Effector CD8-positive, alpha-beta T cell (primary cell): ENCODE measurements at regions not wholly inside any gene's neighbourhood (a gene's known extent, or its start where the extent isn't known, plus 50 kb on each side); places are given as distances from the start of the nearest gene placed in this dataset.

Experiments used
- DNase-seq: peaks from one replicate; lab custom pipeline; 2025; lab: John Stamatoyannopoulos, UW

DNA sequence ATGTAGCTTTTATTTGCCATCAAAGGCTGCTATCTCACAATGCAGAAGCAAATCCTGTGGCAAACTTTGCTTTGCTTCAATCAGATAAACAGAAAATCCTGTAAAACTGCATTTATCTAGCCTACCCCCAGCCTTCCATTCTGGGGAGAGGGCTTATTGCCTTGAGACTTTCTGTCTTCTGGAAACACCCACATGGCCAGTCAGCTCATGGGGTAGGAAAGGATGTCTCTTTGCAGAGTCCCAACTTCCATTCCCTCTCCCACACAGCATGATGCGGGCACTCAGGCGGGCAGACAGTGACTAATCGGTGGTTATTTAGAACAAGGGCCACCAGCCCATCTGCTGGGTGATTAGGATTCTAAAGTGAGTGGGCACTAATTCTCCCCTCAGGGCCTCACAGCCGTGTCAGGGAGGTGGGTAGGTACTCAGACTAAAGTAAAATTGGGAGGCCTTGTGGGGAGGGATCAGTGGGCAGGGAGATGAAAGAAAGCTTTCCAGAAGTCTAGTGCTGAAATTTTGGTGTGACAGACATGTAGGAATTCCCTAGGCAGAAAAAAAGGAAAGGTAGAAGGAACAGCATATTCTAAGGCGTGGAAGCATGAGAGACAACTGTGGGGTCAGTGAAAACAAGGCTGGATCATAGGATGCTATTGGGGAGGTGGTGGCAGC, 720.5 kb downstream of the VRK1 start:
- no peak for DNase-seq

- no peak for DNase-seq
These were observed 726.8 kb downstream of the VRK1 start for GRCh38 chr14:97523936-97524335.

GRCh38 chr14:97524589-97525319, 727.6 kb downstream of the VRK1 start:
- DNase-seq = no peak

- no peak for DNase-seq
These were observed 730.8 kb downstream of the VRK1 start for GRCh38 chr14:97527993-97528392.

GRCh38 chr14:97532052-97532451, 734.9 kb downstream of the VRK1 start:
- no peak for DNase-seq

DNA sequence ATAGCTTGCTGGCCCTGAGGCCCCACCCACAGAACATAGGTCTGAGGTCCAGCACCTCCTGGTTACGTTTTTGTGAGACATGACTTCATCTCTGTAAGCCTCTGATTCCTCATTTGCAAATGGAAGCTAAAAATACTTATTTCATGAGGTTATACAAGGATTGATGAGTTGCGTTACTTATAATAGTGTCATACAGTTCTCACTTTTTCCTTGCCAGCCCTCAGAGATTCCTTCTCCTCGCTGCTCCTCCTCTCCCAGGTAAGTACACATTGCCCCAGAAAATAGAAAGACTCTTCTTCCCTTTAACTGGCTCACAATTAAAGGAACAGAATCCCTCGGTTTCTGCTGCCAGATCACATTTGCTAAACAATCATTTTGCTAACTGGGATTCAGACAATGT, 739.2 kb downstream of the VRK1 start:
- DNase-seq = no peak

GRCh38 chr14:97538749-97539410, 741.7 kb downstream of the VRK1 start:
- no peak for DNase-seq

DNA sequence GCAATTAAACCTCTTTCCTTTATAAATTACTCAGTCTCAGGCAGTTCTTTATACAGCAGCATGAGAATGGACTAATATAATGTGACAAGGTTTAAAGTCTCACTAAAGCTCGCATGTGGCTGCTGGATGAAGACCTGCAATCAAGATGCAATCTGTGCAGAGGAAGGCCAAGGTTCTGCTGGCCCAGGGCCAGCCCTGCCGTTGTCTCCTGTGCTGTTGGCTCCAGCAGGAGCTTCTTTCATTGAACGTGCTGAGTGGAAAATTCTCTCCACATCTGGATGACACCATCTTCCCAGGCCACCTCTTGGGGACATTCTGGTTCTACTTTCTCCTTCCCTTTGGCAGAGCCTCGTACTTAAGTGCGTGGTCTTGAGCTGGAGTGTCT, 742.2 kb downstream of the VRK1 start:
- no peak for DNase-seq

- DNase-seq = no peak
These were observed 742.7 kb downstream of the VRK1 start for GRCh38 chr14:97539884-97540283.

DNA sequence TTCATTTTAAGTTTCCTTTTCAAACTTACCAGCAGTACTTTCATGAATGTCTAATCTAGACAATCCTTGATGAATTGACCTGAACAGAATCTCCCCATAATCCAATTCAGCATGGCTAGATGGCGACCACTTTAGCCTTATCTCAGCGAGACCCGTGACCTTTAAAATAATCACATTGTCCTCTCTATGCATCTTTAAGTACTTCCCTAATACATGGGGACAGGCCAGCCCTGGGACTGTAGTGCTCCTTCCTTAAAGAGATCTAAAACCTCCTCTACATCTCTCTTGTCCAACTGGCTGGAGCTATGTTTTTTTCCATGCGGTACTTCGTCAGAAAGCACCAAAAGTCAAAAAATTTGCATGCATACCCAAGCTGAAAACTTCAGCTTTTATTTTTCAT, 746.0 kb downstream of the VRK1 start:
- DNase-seq = no peak

- no peak for DNase-seq
These were observed 746.6 kb downstream of the VRK1 start for GRCh38 chr14:97543816-97544215.

GRCh38 chr14:97544571-97544970, 747.4 kb downstream of the VRK1 start:
- no peak for DNase-seq

- no peak for DNase-seq
These were observed 749.5 kb downstream of the VRK1 start for GRCh38 chr14:97546491-97547230.

DNA sequence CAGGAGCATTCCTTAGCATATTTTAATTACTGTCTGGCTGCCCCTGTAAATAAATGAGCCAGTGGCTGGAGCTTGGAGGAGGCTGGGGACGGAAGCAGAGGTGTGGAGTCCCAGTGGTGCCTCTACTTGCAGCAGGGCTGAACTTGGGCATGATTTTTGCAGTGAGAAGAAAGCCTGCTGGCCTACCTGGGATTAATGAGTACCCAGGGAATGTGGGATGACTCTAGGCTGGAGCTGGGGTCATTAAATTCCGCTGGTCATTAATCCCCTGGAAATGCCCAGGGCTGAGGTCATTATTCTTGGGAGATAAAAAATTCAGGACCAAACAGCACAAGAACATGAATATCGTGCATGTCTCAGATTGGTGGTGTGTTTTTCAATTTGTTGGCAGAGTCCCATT, 753.3 kb downstream of the VRK1 start:
- no peak for DNase-seq

DNA sequence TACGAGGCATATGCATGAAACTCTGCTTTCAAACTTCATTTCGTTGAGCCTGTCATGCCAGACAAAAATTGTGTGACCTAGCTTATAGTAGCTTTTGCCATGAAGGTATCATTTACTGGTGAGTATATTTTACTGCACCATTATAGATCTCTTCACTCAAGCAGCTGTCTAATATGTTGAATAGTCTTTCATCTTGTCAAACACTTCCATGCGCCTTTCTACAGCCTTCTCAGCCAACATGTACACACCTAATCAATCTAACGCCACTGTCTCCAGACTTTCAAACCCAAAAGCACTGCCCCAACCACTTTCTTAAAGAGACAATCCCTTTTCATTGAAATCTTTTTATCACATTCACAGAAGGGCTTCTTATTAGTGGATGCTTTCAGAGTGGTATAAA, 757.4 kb downstream of the VRK1 start:
- no peak for DNase-seq

- DNase-seq = no peak
These were observed 767.2 kb downstream of the VRK1 start for GRCh38 chr14:97564334-97564733.

GRCh38 chr14:97571201-97571600, 774.0 kb downstream of the VRK1 start:
- DNase-seq = no peak

GRCh38 chr14:97571866-97572555, 774.8 kb downstream of the VRK1 start:
- DNase-seq = no peak

DNA sequence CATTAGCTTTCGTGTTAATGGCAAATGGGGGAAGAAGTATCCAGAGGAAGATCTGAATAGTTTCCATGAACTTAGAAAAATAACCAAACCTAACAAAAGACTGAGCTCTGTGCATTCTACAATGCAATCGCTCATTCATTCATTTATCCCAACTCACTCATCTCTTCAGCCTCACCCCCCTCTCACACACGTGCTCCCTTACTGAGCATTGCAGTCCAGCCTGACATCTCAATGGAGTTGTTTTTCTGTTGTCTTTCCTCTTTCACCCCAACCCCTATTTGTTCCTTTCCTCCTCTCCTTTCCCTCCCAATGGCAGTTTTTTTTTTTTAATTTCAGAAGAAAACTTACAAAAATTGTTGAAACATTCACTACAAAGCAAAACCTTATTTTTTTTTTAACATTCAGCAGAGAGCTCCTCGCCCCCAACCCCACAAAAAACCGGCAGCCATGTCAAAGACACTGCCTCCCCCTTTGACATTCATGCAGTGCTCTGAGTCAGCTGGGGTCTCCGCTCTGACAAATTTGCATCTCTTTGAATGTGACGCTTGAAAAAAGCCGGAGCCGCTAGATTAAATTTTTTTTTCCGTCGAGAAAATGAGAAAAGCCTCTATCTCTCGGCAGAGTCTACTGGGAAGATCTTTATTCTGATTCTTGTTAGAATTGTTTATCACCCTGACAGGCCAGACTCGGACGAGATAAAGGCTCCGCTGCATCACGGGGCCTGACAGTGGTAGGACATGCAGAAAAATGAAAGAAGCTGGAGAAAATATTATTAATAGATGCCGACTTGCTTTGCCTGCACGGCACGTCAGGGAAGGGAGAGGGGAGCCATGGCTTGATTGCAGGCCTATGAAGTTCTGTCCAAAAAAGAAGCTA, 775.6 kb downstream of the VRK1 start:
- DNase-seq = no peak

DNA sequence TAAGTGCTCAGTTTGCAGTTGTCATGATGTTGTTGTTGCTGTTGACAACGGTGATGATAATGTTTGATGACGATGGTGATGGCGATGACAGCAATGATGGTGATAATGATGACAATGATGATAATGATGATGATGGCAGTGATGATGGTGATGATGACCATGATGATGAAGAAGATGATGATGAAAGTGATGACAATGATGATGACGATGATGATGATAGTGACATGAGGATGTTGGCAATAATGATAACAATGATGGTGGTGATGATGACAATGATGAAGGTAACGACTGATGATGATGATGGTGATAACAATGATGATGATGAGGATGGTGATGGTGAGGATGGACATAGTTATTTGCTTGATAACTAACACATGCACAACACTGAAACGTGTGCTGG, 778.5 kb downstream of the VRK1 start:
- DNase-seq = no peak

GRCh38 chr14:97578982-97579548, 781.9 kb downstream of the VRK1 start:
- no peak for DNase-seq
